Stimulated activated memory B cell treated with anti-CD40 and anti-IgM and Interleukin-4, amounts not matched to agents 10 μg/mL and 1 μg/mL and 100 μg/mL, for 72 hours (primary cell): ENCODE measurements at regions not wholly inside any gene's neighbourhood (a gene's known extent, or its start where the extent isn't known, plus 50 kb on each side); places are given as distances from the start of the nearest gene placed in this dataset.

Experiments used
- ATAC-seq: fragments of 150-1000 bp; cut with Tn5 transposase; 2 replicates; pipeline ENCODE4 v1.10.0; 2021
- H3K27ac Mint-ChIP-seq: one replicate; pipeline ENCODE4 v1.8.0; 2022; ENCODE audit warnings: mild to moderate bottlenecking, mixed read lengths
- H3K27me3 Mint-ChIP-seq: one replicate; pipeline ENCODE4 v1.8.0; 2022; ENCODE audit warnings: mixed read lengths
- H3K36me3 Mint-ChIP-seq: one replicate; pipeline ENCODE4 v1.8.0; 2022; ENCODE audit warnings: mixed read lengths
- H3K4me1 Mint-ChIP-seq: one replicate; pipeline ENCODE4 v1.8.0; 2022; ENCODE audit warnings: mixed read lengths
- H3K4me3 Mint-ChIP-seq: one replicate; pipeline ENCODE4 v1.8.0; 2022; ENCODE audit warnings: mild to moderate bottlenecking, moderate library complexity, mixed read lengths
- H3K9me3 Mint-ChIP-seq: one replicate; pipeline ENCODE4 v1.8.0; 2022; ENCODE audit warnings: mixed read lengths

- H3K4me3 Mint-ChIP-seq, result no peak overlapping the region
Observed at GRCh38 chr4:152146244-152146643, 385.4 kb upstream of the GATB start.

GRCh38 chr4:152143806-152144205 is 383.0 kb upstream of the GATB start:
- Mint-ChIP-seq H3K4me1 (no peaks in the 10 kb centered on the region), H3K36me3 (no peaks in the 10 kb centered on the region), H3K4me3 (no peak overlapping the region), H3K27me3 (peaks cover 3% of the 10 kb centered on the region), H3K27ac (no peak overlapping the region), H3K9me3 (peaks cover 15% of the 10 kb centered on the region)
- no peak for ATAC-seq

More at GRCh38 chr4:152146244-152146643, 385.4 kb upstream of the GATB start:
- no peaks in the 10 kb centered on the region for H3K36me3 Mint-ChIP-seq
- H3K4me1 Mint-ChIP-seq, result no peaks in the 10 kb centered on the region
- peaks cover 15% of the 10 kb centered on the region for H3K9me3 Mint-ChIP-seq
- H3K27me3 Mint-ChIP-seq, result peaks cover 16% of the 10 kb centered on the region
- ATAC-seq, result no peak
- H3K27ac Mint-ChIP-seq, result no peak overlapping the region

GRCh38 chr4:152138451-152138850 is 377.6 kb upstream of the GATB start:
- Mint-ChIP-seq H3K27ac (no peak overlapping the region), H3K4me3 (no peak overlapping the region)
- ATAC-seq, result no peak

GRCh38 chr4:152132776-152133175 is 372.0 kb upstream of the GATB start:
- H3K4me1 Mint-ChIP-seq, result no peaks in the 10 kb centered on the region
- H3K27me3 Mint-ChIP-seq, result peaks cover 48% of the 10 kb centered on the region
- no peaks in the 10 kb centered on the region for H3K36me3 Mint-ChIP-seq
- no peaks in the 10 kb centered on the region for H3K9me3 Mint-ChIP-seq
- ATAC-seq, result no peak
- H3K27ac Mint-ChIP-seq, result no peak overlapping the region
- no peak overlapping the region for H3K4me3 Mint-ChIP-seq

More at GRCh38 chr4:152138451-152138850, 377.6 kb upstream of the GATB start:
- no peaks in the 10 kb centered on the region for H3K4me1 Mint-ChIP-seq
- no peaks in the 10 kb centered on the region for H3K9me3 Mint-ChIP-seq
- H3K27me3 Mint-ChIP-seq, result peaks cover 38% of the 10 kb centered on the region
- no peaks in the 10 kb centered on the region for H3K36me3 Mint-ChIP-seq

GRCh38 chr4:152128356-152128755 is 367.5 kb upstream of the GATB start:
- no peaks in the 10 kb centered on the region for H3K4me1 Mint-ChIP-seq
- no peak overlapping the region for H3K4me3 Mint-ChIP-seq
- H3K27ac Mint-ChIP-seq, result no peak overlapping the region
- H3K27me3 Mint-ChIP-seq, result peaks cover 24% of the 10 kb centered on the region
- H3K36me3 Mint-ChIP-seq, result no peaks in the 10 kb centered on the region
- ATAC-seq, result no peak
- H3K9me3 Mint-ChIP-seq, result peaks cover 11% of the 10 kb centered on the region

- Mint-ChIP-seq H3K4me1 (no peaks in the 10 kb centered on the region), H3K27ac (no peak overlapping the region), H3K4me3 (no peak overlapping the region), H3K27me3 (peaks cover 8% of the 10 kb centered on the region), H3K36me3 (no peaks in the 10 kb centered on the region), H3K9me3 (peaks cover 16% of the 10 kb centered on the region)
- ATAC-seq, result no peak
Observed at GRCh38 chr4:152126238-152126637, 365.4 kb upstream of the GATB start.

GRCh38 chr4:152118819-152119553 is 358.2 kb upstream of the GATB start:
- peaks cover 10% of the 10 kb centered on the region for H3K9me3 Mint-ChIP-seq
- H3K36me3 Mint-ChIP-seq, result no peaks in the 10 kb centered on the region
- H3K4me1 Mint-ChIP-seq, result peaks cover 11% of the 10 kb centered on the region
- H3K27me3 Mint-ChIP-seq, result peaks cover 22% of the 10 kb centered on the region
- H3K4me3 Mint-ChIP-seq, result no peak overlapping the region
- H3K27ac Mint-ChIP-seq, result no peak overlapping the region
- peak; percentile 6 for ATAC-seq

- H3K36me3 Mint-ChIP-seq, result no peaks in the 10 kb centered on the region
- peaks cover 11% of the 10 kb centered on the region for H3K4me1 Mint-ChIP-seq
- no peak overlapping the region for H3K27ac Mint-ChIP-seq
- no peak for ATAC-seq
- H3K4me3 Mint-ChIP-seq, result no peak overlapping the region
- peaks cover 22% of the 10 kb centered on the region for H3K27me3 Mint-ChIP-seq
- peaks cover 2% of the 10 kb centered on the region for H3K9me3 Mint-ChIP-seq
Observed at GRCh38 chr4:152117933-152118507, 357.2 kb upstream of the GATB start.

GRCh38 chr4:152117520-152117919 is 356.7 kb upstream of the GATB start:
- H3K4me1 Mint-ChIP-seq, result peaks cover 11% of the 10 kb centered on the region
- H3K27ac Mint-ChIP-seq, result no peak overlapping the region

GRCh38 chr4:152117054-152117453 is 356.2 kb upstream of the GATB start:
- Mint-ChIP-seq H3K27ac (no peak overlapping the region), H3K4me3 (no peak overlapping the region)
- no peak for ATAC-seq

More at GRCh38 chr4:152117520-152117919, 356.7 kb upstream of the GATB start:
- no peak for ATAC-seq
- Mint-ChIP-seq H3K27me3 (peaks cover 25% of the 10 kb centered on the region), H3K4me3 (no peak overlapping the region), H3K36me3 (no peaks in the 10 kb centered on the region), H3K9me3 (no peaks in the 10 kb centered on the region)

GRCh38 chr4:152115794-152116193 is 355.0 kb upstream of the GATB start:
- H3K4me1 Mint-ChIP-seq, result peaks cover 11% of the 10 kb centered on the region

More at GRCh38 chr4:152117054-152117453, 356.2 kb upstream of the GATB start:
- no peaks in the 10 kb centered on the region for H3K9me3 Mint-ChIP-seq
- peaks cover 30% of the 10 kb centered on the region for H3K27me3 Mint-ChIP-seq
- H3K36me3 Mint-ChIP-seq, result no peaks in the 10 kb centered on the region
- H3K4me1 Mint-ChIP-seq, result peaks cover 11% of the 10 kb centered on the region

GRCh38 chr4:152115118-152115517 is 354.3 kb upstream of the GATB start:
- H3K4me3 Mint-ChIP-seq, result no peak overlapping the region
- H3K27ac Mint-ChIP-seq, result no peak overlapping the region
- ATAC-seq, result no peak
- H3K36me3 Mint-ChIP-seq, result no peaks in the 10 kb centered on the region
- peaks cover 31% of the 10 kb centered on the region for H3K27me3 Mint-ChIP-seq
- H3K9me3 Mint-ChIP-seq, result no peaks in the 10 kb centered on the region
- peaks cover 11% of the 10 kb centered on the region for H3K4me1 Mint-ChIP-seq

More at GRCh38 chr4:152115794-152116193, 355.0 kb upstream of the GATB start:
- no peaks in the 10 kb centered on the region for H3K36me3 Mint-ChIP-seq
- ATAC-seq, result no peak
- peaks cover 31% of the 10 kb centered on the region for H3K27me3 Mint-ChIP-seq
- H3K4me3 Mint-ChIP-seq, result peak overlapping the region; percentile 7
- peak overlapping the region; percentile 6 for H3K27ac Mint-ChIP-seq
- no peaks in the 10 kb centered on the region for H3K9me3 Mint-ChIP-seq

GRCh38 chr4:152114562-152114961 is 353.8 kb upstream of the GATB start:
- Mint-ChIP-seq H3K36me3 (no peaks in the 10 kb centered on the region), H3K4me1 (peaks cover 11% of the 10 kb centered on the region), H3K27ac (no peak overlapping the region), H3K27me3 (peaks cover 33% of the 10 kb centered on the region), H3K9me3 (no peaks in the 10 kb centered on the region), H3K4me3 (no peak overlapping the region)
- ATAC-seq, result no peak

- Mint-ChIP-seq H3K4me1 (peaks cover 11% of the 10 kb centered on the region), H3K9me3 (no peaks in the 10 kb centered on the region), H3K4me3 (no peak overlapping the region), H3K36me3 (no peaks in the 10 kb centered on the region), H3K27me3 (peaks cover 48% of the 10 kb centered on the region), H3K27ac (no peak overlapping the region)
- no peak for ATAC-seq
Observed at GRCh38 chr4:152112887-152113286, 352.1 kb upstream of the GATB start.

- peaks cover 11% of the 10 kb centered on the region for H3K4me1 Mint-ChIP-seq
- no peak overlapping the region for H3K4me3 Mint-ChIP-seq
- H3K36me3 Mint-ChIP-seq, result no peaks in the 10 kb centered on the region
- H3K27me3 Mint-ChIP-seq, result peaks cover 48% of the 10 kb centered on the region
- no peak overlapping the region for H3K27ac Mint-ChIP-seq
- no peaks in the 10 kb centered on the region for H3K9me3 Mint-ChIP-seq
- no peak for ATAC-seq
Observed at GRCh38 chr4:152112190-152112589, 351.4 kb upstream of the GATB start.

GRCh38 chr4:152110780-152111179 is 350.0 kb upstream of the GATB start:
- ATAC-seq, result no peak
- Mint-ChIP-seq H3K36me3 (no peaks in the 10 kb centered on the region), H3K4me1 (peaks cover 2% of the 10 kb centered on the region), H3K27ac (no peak overlapping the region), H3K9me3 (no peaks in the 10 kb centered on the region), H3K27me3 (peaks cover 48% of the 10 kb centered on the region), H3K4me3 (no peak overlapping the region)
